ENCODE measurements at regions not wholly inside any gene's neighbourhood (a gene's known extent, or its start where the extent isn't known, plus 50 kb on each side); places are given as distances from the start of the nearest gene placed in this dataset.

- TF ChIP-seq CTCF (IDR thresholded peaks at IDR 0.05) (no peak), POLR2A (IDR thresholded peaks at IDR 0.05) (no peak), POLR2AphosphoS5 (IDR thresholded peaks at IDR 0.05) (no peak), EP300 (IDR thresholded peaks at IDR 0.05) (no peak)
Measured at GRCh38 chr5:86011937-86012336, 605.8 kb upstream of the COX7C start.

Measured in upper lobe of left lung (tissue), 4 donors.